ENCODE measurements at regions not wholly inside any gene's neighbourhood (a gene's known extent, or its start where the extent isn't known, plus 50 kb on each side); places are given as distances from the start of the nearest gene placed in this dataset.

DNA sequence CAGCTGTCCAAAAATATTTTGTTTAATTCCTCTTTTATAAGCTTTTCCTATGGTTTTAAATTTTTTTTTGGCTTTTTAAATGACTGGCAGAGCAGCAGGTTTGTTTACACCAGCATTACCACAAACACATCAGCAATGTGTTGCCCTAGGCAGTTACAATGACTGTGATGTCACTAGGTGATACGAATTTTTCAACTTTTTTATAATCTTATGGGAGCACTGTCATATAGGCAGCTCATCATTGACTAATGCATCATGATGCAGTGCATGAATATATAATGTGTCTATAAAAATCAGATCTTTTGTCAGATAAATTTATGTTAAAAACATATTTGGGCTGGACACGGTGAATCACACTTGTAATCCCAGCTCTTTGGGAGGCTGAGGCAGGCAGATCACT is 231.6 kb upstream of the SLIT2 start:
- TF ChIP-seq, protein P1, sequence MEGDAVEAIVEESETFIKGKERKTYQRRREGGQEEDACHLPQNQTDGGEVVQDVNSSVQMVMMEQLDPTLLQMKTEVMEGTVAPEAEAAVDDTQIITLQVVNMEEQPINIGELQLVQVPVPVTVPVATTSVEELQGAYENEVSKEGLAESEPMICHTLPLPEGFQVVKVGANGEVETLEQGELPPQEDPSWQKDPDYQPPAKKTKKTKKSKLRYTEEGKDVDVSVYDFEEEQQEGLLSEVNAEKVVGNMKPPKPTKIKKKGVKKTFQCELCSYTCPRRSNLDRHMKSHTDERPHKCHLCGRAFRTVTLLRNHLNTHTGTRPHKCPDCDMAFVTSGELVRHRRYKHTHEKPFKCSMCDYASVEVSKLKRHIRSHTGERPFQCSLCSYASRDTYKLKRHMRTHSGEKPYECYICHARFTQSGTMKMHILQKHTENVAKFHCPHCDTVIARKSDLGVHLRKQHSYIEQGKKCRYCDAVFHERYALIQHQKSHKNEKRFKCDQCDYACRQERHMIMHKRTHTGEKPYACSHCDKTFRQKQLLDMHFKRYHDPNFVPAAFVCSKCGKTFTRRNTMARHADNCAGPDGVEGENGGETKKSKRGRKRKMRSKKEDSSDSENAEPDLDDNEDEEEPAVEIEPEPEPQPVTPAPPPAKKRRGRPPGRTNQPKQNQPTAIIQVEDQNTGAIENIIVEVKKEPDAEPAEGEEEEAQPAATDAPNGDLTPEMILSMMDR (IDR thresholded peaks at IDR 0.05; ENCODE audit: low read depth, low read length, poor library complexity, severe bottlenecking): no peak
- no peak for TF ChIP-seq EZH2phosphoT487 (IDR thresholded peaks at IDR 0.05; ENCODE audit: borderline replicate concordance, low read length)

Measured in DOHH2 (cell line).